Activated CD8-positive, alpha-beta T cell treated with anti-CD3 and anti-CD28 coated beads, Interleukin-2, amount 10 ng/mL, durations not matched to agents 7 days and 5 days (primary cell): ENCODE measurements at regions not wholly inside any gene's neighbourhood (a gene's known extent, or its start where the extent isn't known, plus 50 kb on each side); places are given as distances from the start of the nearest gene placed in this dataset.

Experiments
- ATAC-seq: fragments of 150-1000 bp; cut with Tn5 transposase; one replicate; pipeline ENCODE4 v1.10.0; 2021; ENCODE audit warnings: moderate library complexity
- CTCF ChIA-PET: fragments of 350-600 bp; sonication (Branson Sonifier 250); formaldehyde crosslinking; loops from one replicate; lab custom pipeline; 2021; ENCODE audit warnings: antibody characterized with exemption; lab: Charles Lee
- POLR2A ChIA-PET: fragments of 350-600 bp; sonication (Branson Sonifier 250); formaldehyde crosslinking; loops from one replicate; lab custom pipeline; 2021; ENCODE audit warnings: antibody characterized with exemption; lab: Charles Lee
- DNase-seq: peaks from one replicate; pipeline ENCODE4 v3.0.0-alpha.2; 2020
- H3K27ac Mint-ChIP-seq: one replicate; pipeline ENCODE4 v1.8.0; 2021; ENCODE audit warnings: mild to moderate bottlenecking, mixed read lengths
- H3K27me3 Mint-ChIP-seq: one replicate; pipeline ENCODE4 v1.8.0; 2021; ENCODE audit warnings: low read depth, mixed read lengths
- H3K36me3 Mint-ChIP-seq: one replicate; pipeline ENCODE4 v1.8.0; 2021; ENCODE audit warnings: low read depth, mixed read lengths
- H3K4me1 Mint-ChIP-seq: one replicate; pipeline ENCODE4 v1.8.0; 2021; ENCODE audit warnings: low read depth, mixed read lengths
- H3K4me3 Mint-ChIP-seq: one replicate; pipeline ENCODE4 v1.8.0; 2021; ENCODE audit warnings: mild to moderate bottlenecking, mixed read lengths
- H3K9me3 Mint-ChIP-seq: one replicate; pipeline ENCODE4 v1.8.0; 2022; ENCODE audit warnings: mixed read lengths; ENCODE audit not compliant: insufficient read depth

GRCh38 chr2:100677611-100678185 is 114.9 kb downstream of the PDCL3 start:
- Mint-ChIP-seq H3K4me3 (no peak overlapping the region), H3K36me3 (no peaks in the 10 kb centered on the region), H3K27me3 (no peaks in the 10 kb centered on the region), H3K4me1 (peaks cover 19% of the 10 kb centered on the region), H3K27ac (no peak overlapping the region), H3K9me3 (peaks cover 4% of the 10 kb centered on the region)
- ChIA-PET CTCF (no interaction called here), POLR2A (no interaction called here)
- ATAC-seq (no peak), DNase-seq (no peak)

DNA sequence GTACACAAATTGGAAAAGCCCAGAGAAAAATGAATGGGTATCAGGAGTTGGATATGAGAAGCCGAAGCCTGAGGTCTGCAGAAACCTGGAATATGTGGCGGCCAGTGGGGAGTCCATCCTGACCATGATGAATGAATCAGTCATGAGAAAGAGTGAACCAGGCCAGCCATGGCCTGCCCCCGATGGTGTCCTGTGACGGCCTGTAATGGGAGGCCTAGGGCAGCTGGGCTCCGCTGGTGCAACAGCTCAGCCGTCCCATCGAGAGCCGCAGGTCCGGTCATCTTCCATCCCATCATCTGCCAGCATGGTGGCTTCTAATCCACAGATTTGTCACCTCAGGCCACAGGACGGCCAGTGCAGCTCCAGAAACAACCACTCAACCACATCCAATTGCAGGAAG is 116.4 kb downstream of the PDCL3 start:
- POLR2A ChIA-PET, result no interaction called here
- H3K9me3 Mint-ChIP-seq, result peaks cover 18% of the 10 kb centered on the region
- H3K27ac Mint-ChIP-seq, result no peak overlapping the region
- CTCF ChIA-PET, result no interaction called here
- H3K27me3 Mint-ChIP-seq, result no peaks in the 10 kb centered on the region
- ATAC-seq (no peak), DNase-seq (no peak)
- peaks cover 19% of the 10 kb centered on the region for H3K4me1 Mint-ChIP-seq
- H3K4me3 Mint-ChIP-seq, result no peak overlapping the region
- peaks cover 3% of the 10 kb centered on the region for H3K36me3 Mint-ChIP-seq

- Mint-ChIP-seq H3K27me3 (peaks cover 4% of the 10 kb centered on the region), H3K4me1 (peaks cover 19% of the 10 kb centered on the region), H3K36me3 (peaks cover 3% of the 10 kb centered on the region), H3K4me3 (no peak overlapping the region), H3K9me3 (peaks cover 20% of the 10 kb centered on the region), H3K27ac (no peak overlapping the region)
- ATAC-seq, result no peak
- no peak for DNase-seq
- CTCF ChIA-PET, result no interaction called here
- POLR2A ChIA-PET, result no interaction called here
Measured at GRCh38 chr2:100682536-100682935, 119.7 kb downstream of the PDCL3 start.

GRCh38 chr2:100683231-100683630 is 120.4 kb downstream of the PDCL3 start:
- Mint-ChIP-seq H3K36me3 (peaks cover 3% of the 10 kb centered on the region), H3K4me1 (peaks cover 19% of the 10 kb centered on the region), H3K27ac (no peak overlapping the region), H3K4me3 (no peak overlapping the region), H3K27me3 (peaks cover 4% of the 10 kb centered on the region), H3K9me3 (peaks cover 20% of the 10 kb centered on the region)
- ATAC-seq, result no peak
- ChIA-PET POLR2A (no interaction called here), CTCF (interaction anchor here (1.0 kb wide), 1 partner anchor 52 kb away, joined by 3 read pairs; no protein-coding TSS in a partner anchor)
- DNase-seq, result no peak

GRCh38 chr2:100691846-100692245 is 128.1 kb upstream of the NPAS2 start:
- H3K4me1 Mint-ChIP-seq, result no peaks in the 10 kb centered on the region
- ChIA-PET POLR2A (no interaction called here), CTCF (interaction anchor here (1.3 kb wide), 1 partner anchor 82 kb away, joined by 3 read pairs; no protein-coding TSS in a partner anchor)
- H3K4me3 Mint-ChIP-seq, result no peak overlapping the region
- no peak overlapping the region for H3K27ac Mint-ChIP-seq
- ATAC-seq, result no peak
- no peaks in the 10 kb centered on the region for H3K36me3 Mint-ChIP-seq
- peaks cover 2% of the 10 kb centered on the region for H3K27me3 Mint-ChIP-seq
- peaks cover 6% of the 10 kb centered on the region for H3K9me3 Mint-ChIP-seq
- DNase-seq, result no peak

GRCh38 chr2:100692381-100692780 is 127.6 kb upstream of the NPAS2 start:
- Mint-ChIP-seq H3K9me3 (peaks cover 6% of the 10 kb centered on the region), H3K27me3 (peaks cover 2% of the 10 kb centered on the region), H3K4me1 (no peaks in the 10 kb centered on the region), H3K36me3 (no peaks in the 10 kb centered on the region), H3K27ac (no peak overlapping the region), H3K4me3 (no peak overlapping the region)
- POLR2A ChIA-PET, result no interaction called here
- CTCF ChIA-PET, result interaction anchor here (1.3 kb wide), 1 partner anchor 82 kb away, joined by 3 read pairs; no protein-coding TSS in a partner anchor
- no peak for ATAC-seq
- no peak for DNase-seq

DNA sequence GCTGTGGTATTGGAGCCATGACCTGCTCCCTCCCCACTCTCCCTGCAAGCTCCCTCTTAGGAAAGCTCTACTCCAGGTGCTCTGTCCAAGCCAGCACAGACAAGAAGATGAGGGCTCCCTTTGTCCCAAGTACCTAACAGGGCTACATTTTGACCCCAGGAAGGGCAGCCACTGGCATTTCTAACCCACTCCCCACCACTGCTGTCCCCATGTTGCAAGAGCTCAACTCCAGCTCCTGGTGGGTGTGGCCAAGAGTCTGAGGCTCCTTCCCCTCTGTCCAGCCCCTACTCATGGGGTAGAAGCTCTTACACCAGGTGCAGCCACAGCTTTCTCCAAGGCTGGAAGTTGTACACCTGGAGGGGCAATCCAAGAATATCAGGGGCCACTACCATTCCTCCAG is 127.0 kb upstream of the NPAS2 start:
- Mint-ChIP-seq H3K9me3 (peaks cover 6% of the 10 kb centered on the region), H3K4me3 (no peak overlapping the region), H3K4me1 (no peaks in the 10 kb centered on the region), H3K27me3 (peaks cover 2% of the 10 kb centered on the region), H3K36me3 (no peaks in the 10 kb centered on the region), H3K27ac (no peak overlapping the region)
- POLR2A ChIA-PET, result no interaction called here
- DNase-seq, result no peak
- CTCF ChIA-PET, result interaction anchor here (1.3 kb wide), 1 partner anchor 83 kb away, joined by 3 read pairs; no protein-coding TSS in a partner anchor
- ATAC-seq, result no peak

- Mint-ChIP-seq H3K4me3 (no peak overlapping the region), H3K27me3 (peaks cover 5% of the 10 kb centered on the region), H3K36me3 (no peaks in the 10 kb centered on the region), H3K9me3 (peaks cover 6% of the 10 kb centered on the region), H3K4me1 (no peaks in the 10 kb centered on the region), H3K27ac (no peak overlapping the region)
- ChIA-PET CTCF (no interaction called here), POLR2A (no interaction called here)
- no peak for ATAC-seq
- no peak for DNase-seq
Measured at GRCh38 chr2:100699131-100699530, 120.8 kb upstream of the NPAS2 start.

DNA sequence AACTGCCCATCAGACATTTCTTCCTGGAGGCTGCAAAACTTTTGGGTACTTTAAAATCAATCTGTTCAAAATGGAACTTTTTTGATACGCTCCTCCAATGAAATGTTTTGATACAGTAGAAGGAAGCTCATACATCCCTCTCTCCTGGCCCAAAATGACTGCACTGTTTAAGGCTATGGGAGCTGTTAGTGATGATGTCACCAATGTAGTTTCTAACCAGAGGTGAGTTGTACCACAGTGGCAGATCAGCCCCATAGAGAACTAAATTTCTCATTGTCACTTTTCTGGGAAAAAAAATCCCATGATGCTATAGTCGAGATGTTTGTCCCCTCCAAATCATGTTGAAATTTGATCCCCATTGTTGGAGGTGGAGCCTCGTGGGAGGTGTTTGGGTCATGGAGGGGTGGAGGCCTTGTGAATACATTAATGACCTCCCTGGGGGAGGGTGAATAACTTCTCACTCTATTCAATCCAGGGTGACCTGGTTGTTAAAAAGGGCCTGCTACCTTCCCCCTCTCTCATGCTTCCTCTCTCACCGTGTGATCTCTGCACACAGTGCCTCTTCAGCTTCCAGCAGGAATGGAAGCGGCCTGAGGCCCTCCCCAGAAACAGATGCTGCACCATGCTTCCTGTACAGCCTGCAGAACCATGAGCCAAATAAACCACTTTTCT is 117.4 kb upstream of the NPAS2 start:
- Mint-ChIP-seq H3K4me1 (peaks cover 7% of the 10 kb centered on the region), H3K27me3 (peaks cover 5% of the 10 kb centered on the region), H3K4me3 (no peak overlapping the region), H3K36me3 (no peaks in the 10 kb centered on the region), H3K9me3 (no peaks in the 10 kb centered on the region), H3K27ac (no peak overlapping the region)
- ATAC-seq (no peak), DNase-seq (no peak)
- CTCF ChIA-PET, result no interaction called here
- POLR2A ChIA-PET, result no interaction called here

GRCh38 chr2:100703213-100703612 is 116.7 kb upstream of the NPAS2 start:
- Mint-ChIP-seq H3K4me3 (no peak overlapping the region), H3K9me3 (no peaks in the 10 kb centered on the region), H3K27me3 (peaks cover 5% of the 10 kb centered on the region), H3K27ac (no peak overlapping the region), H3K36me3 (no peaks in the 10 kb centered on the region), H3K4me1 (peaks cover 10% of the 10 kb centered on the region)
- no peak for ATAC-seq
- ChIA-PET CTCF (no interaction called here), POLR2A (no interaction called here)
- no peak for DNase-seq

DNA sequence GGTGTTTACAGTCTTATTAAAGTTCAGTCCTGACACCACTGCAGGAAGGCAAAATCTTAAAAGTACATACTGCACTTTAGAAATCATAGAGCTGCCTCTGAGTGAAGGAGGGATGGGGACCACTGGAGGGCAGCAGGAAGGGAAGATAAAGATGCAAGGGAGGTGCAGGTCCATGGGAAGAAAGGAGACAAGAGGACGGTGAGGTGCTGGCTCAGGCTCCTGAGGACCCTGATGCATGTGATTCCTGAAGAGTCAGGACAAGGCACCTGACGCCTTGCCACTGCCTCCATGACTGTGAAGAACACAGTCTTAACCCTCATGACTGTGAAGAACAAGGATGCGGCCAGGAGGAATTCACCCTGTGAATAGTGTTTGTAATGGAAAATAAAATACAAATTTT is 116.2 kb upstream of the NPAS2 start:
- POLR2A ChIA-PET, result no interaction called here
- no peak overlapping the region for H3K27ac Mint-ChIP-seq

DNA sequence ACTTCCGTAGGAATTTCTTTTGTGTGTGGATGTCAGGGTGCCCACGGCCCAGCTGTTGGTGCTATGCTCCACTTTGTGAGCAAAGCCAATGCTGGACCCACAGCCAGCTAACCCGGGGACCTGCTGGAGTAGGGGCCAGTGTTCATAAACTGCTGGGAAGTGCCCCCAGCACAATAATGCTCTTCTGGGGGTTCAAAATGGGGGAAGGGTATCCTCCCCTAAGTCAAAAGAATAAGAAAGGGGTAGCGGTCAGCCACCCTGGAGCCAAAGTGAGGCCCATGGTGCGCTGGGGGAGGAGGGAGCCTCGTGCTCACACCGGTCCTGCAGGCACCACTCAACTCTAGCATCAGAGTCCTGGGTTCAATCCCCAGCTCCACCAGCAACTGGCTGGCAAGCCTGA is 115.8 kb upstream of the NPAS2 start:
- H3K36me3 Mint-ChIP-seq, result no peaks in the 10 kb centered on the region
- CTCF ChIA-PET, result interaction anchor here (1.1 kb wide), 1 partner anchor 94 kb away, joined by 3 read pairs; no protein-coding TSS in a partner anchor
- H3K9me3 Mint-ChIP-seq, result no peaks in the 10 kb centered on the region
- ATAC-seq (no peak), DNase-seq (no peak)
- POLR2A ChIA-PET, result no interaction called here
- H3K27me3 Mint-ChIP-seq, result peaks cover 5% of the 10 kb centered on the region
- no peak overlapping the region for H3K27ac Mint-ChIP-seq
- peaks cover 10% of the 10 kb centered on the region for H3K4me1 Mint-ChIP-seq
- no peak overlapping the region for H3K4me3 Mint-ChIP-seq

More for the DNA sequence above, 116.2 kb upstream of the NPAS2 start:
- no peak overlapping the region for H3K4me3 Mint-ChIP-seq
- ATAC-seq (no peak), DNase-seq (no peak)
- H3K27me3 Mint-ChIP-seq, result peaks cover 5% of the 10 kb centered on the region
- CTCF ChIA-PET, result no interaction called here
- H3K9me3 Mint-ChIP-seq, result no peaks in the 10 kb centered on the region
- H3K36me3 Mint-ChIP-seq, result no peaks in the 10 kb centered on the region
- H3K4me1 Mint-ChIP-seq, result peaks cover 10% of the 10 kb centered on the region
